Ishikawa (cell line): ENCODE measurements at regions not wholly inside any gene's neighbourhood (a gene's known extent, or its start where the extent isn't known, plus 50 kb on each side); places are given as distances from the start of the nearest gene placed in this dataset.

ENCODE experiments used
- MAX ChIP-seq: IDR thresholded peaks from 2 replicates; pipeline ENCODE4 v1.6.1; 2012
- REST ChIP-seq: IDR thresholded peaks from 2 replicates; pipeline ENCODE4 v1.6.1; 2012; ENCODE audit warnings: low read depth, mild to moderate bottlenecking

GRCh38 chr10:131570716-131571307 is 259.3 kb upstream of the TCERG1L start:
- TF ChIP-seq MAX = no peak
- TF ChIP-seq REST = no peak
